AG09319 (cell line): ENCODE measurements at regions not wholly inside any gene's neighbourhood (a gene's known extent, or its start where the extent isn't known, plus 50 kb on each side); places are given as distances from the start of the nearest gene placed in this dataset.

Experiments used
- DNase-seq: peaks from one replicate; pipeline ENCODE4 v3.0.0-alpha.2; 2010; ENCODE audit warnings: low read depth; ENCODE audit errors: extremely low read depth
- CTCF ChIP-seq: IDR thresholded peaks from 2 replicates; pipeline ENCODE4 v1.5.1; 2011; ENCODE audit warnings: low read depth, mild to moderate bottlenecking, inconsistent platforms, low read length, moderate library complexity

- DNase-seq: no peak
- no peak for TF ChIP-seq CTCF
Observed at GRCh38 chr2:217118559-217119284, 258.9 kb upstream of the TNP1 start.

GRCh38 chr2:217117523-217117922 is 257.7 kb upstream of the TNP1 start:
- no peak for TF ChIP-seq CTCF
- DNase-seq: no peak

GRCh38 chr2:217116610-217117009 is 256.7 kb upstream of the TNP1 start:
- DNase-seq: no peak
- no peak for TF ChIP-seq CTCF

GRCh38 chr2:217114117-217114516 is 254.3 kb upstream of the TNP1 start:
- no peak for TF ChIP-seq CTCF
- no peak for DNase-seq

GRCh38 chr2:217113491-217113890 is 253.6 kb upstream of the TNP1 start:
- TF ChIP-seq CTCF: no peak
- no peak for DNase-seq

GRCh38 chr2:217110550-217110949 is 250.7 kb upstream of the TNP1 start:
- no peak for TF ChIP-seq CTCF
- no peak for DNase-seq

GRCh38 chr2:217108575-217109027 is 248.7 kb upstream of the TNP1 start:
- DNase-seq: no peak
- TF ChIP-seq CTCF: no peak
